T-helper 2 cell treated with Interferon-gamma antibody and Interleukin-4, amounts not matched to agents 5 μg/mL and 100 μg/mL, for 36 hours (primary cell): ENCODE measurements at regions not wholly inside any gene's neighbourhood (a gene's known extent, or its start where the extent isn't known, plus 50 kb on each side); places are given as distances from the start of the nearest gene placed in this dataset.

Source experiments
- DNase-seq: peaks from one replicate; pipeline ENCODE4 v3.0.0; 2021; ENCODE audit warnings: low spot score
- H3K27ac Mint-ChIP-seq: one replicate; pipeline ENCODE4 v1.8.0; 2021; ENCODE audit warnings: mild to moderate bottlenecking, mixed read lengths
- H3K27me3 Mint-ChIP-seq: one replicate; pipeline ENCODE4 v1.8.0; 2021; ENCODE audit warnings: low read depth, mixed read lengths
- H3K36me3 Mint-ChIP-seq: one replicate; pipeline ENCODE4 v1.8.0; 2021; ENCODE audit warnings: low read depth, mixed read lengths
- H3K4me1 Mint-ChIP-seq: one replicate; pipeline ENCODE4 v1.8.0; 2021; ENCODE audit warnings: low read depth, mixed read lengths
- H3K4me3 Mint-ChIP-seq: one replicate; pipeline ENCODE4 v1.8.0; 2022; ENCODE audit warnings: mild to moderate bottlenecking, moderate library complexity, mixed read lengths
- H3K9me3 Mint-ChIP-seq: one replicate; pipeline ENCODE4 v1.8.0; 2021; ENCODE audit warnings: mixed read lengths

GRCh38 chr6:48750861-48751260, 639.9 kb upstream of the PTCHD4 start:
- H3K4me3 Mint-ChIP-seq: no peak overlapping the region
- DNase-seq: no peak
- no peak overlapping the region for H3K27ac Mint-ChIP-seq
- H3K36me3 Mint-ChIP-seq: no peaks in the 10 kb centered on the region
- H3K4me1 Mint-ChIP-seq: no peaks in the 10 kb centered on the region
- no peaks in the 10 kb centered on the region for H3K27me3 Mint-ChIP-seq
- peaks cover 24% of the 10 kb centered on the region for H3K9me3 Mint-ChIP-seq

GRCh38 chr6:48747471-48747870, 636.5 kb upstream of the PTCHD4 start:
- no peak for DNase-seq
- no peak overlapping the region for H3K4me3 Mint-ChIP-seq
- H3K27me3 Mint-ChIP-seq: no peaks in the 10 kb centered on the region
- H3K4me1 Mint-ChIP-seq: no peaks in the 10 kb centered on the region
- no peak overlapping the region for H3K27ac Mint-ChIP-seq
- H3K9me3 Mint-ChIP-seq: peaks cover 23% of the 10 kb centered on the region
- H3K36me3 Mint-ChIP-seq: no peaks in the 10 kb centered on the region

- Mint-ChIP-seq H3K9me3 (peaks cover 18% of the 10 kb centered on the region), H3K4me3 (no peak overlapping the region), H3K36me3 (no peaks in the 10 kb centered on the region), H3K27ac (no peak overlapping the region), H3K27me3 (no peaks in the 10 kb centered on the region), H3K4me1 (no peaks in the 10 kb centered on the region)
- no peak for DNase-seq
Observed at GRCh38 chr6:48747040-48747439, 636.0 kb upstream of the PTCHD4 start.

- Mint-ChIP-seq H3K27me3 (no peaks in the 10 kb centered on the region), H3K4me3 (no peak overlapping the region), H3K4me1 (no peaks in the 10 kb centered on the region), H3K9me3 (peaks cover 18% of the 10 kb centered on the region), H3K36me3 (no peaks in the 10 kb centered on the region), H3K27ac (no peak overlapping the region)
- no peak for DNase-seq
Observed at GRCh38 chr6:48744948-48745347, 634.0 kb upstream of the PTCHD4 start.

- no peaks in the 10 kb centered on the region for H3K36me3 Mint-ChIP-seq
- H3K27me3 Mint-ChIP-seq: no peaks in the 10 kb centered on the region
- H3K4me3 Mint-ChIP-seq: no peak overlapping the region
- DNase-seq: no peak
- H3K9me3 Mint-ChIP-seq: peaks cover 18% of the 10 kb centered on the region
- no peak overlapping the region for H3K27ac Mint-ChIP-seq
- no peaks in the 10 kb centered on the region for H3K4me1 Mint-ChIP-seq
Observed at GRCh38 chr6:48743738-48744137, 632.7 kb upstream of the PTCHD4 start.

GRCh38 chr6:48736501-48737206, 625.7 kb upstream of the PTCHD4 start:
- DNase-seq: no peak
- no peak overlapping the region for H3K4me3 Mint-ChIP-seq
- no peaks in the 10 kb centered on the region for H3K27me3 Mint-ChIP-seq
- H3K27ac Mint-ChIP-seq: no peak overlapping the region
- no peaks in the 10 kb centered on the region for H3K4me1 Mint-ChIP-seq
- H3K36me3 Mint-ChIP-seq: no peaks in the 10 kb centered on the region
- H3K9me3 Mint-ChIP-seq: peaks cover 27% of the 10 kb centered on the region

- no peak for DNase-seq
- Mint-ChIP-seq H3K9me3 (peaks cover 31% of the 10 kb centered on the region), H3K36me3 (no peaks in the 10 kb centered on the region), H3K4me3 (no peak overlapping the region), H3K27ac (no peak overlapping the region), H3K27me3 (no peaks in the 10 kb centered on the region), H3K4me1 (no peaks in the 10 kb centered on the region)
Observed at GRCh38 chr6:48735846-48736245, 624.8 kb upstream of the PTCHD4 start.

- no peaks in the 10 kb centered on the region for H3K4me1 Mint-ChIP-seq
- no peak overlapping the region for H3K4me3 Mint-ChIP-seq
- no peaks in the 10 kb centered on the region for H3K27me3 Mint-ChIP-seq
- no peak for DNase-seq
- H3K27ac Mint-ChIP-seq: no peak overlapping the region
- H3K9me3 Mint-ChIP-seq: peaks cover 35% of the 10 kb centered on the region
- no peaks in the 10 kb centered on the region for H3K36me3 Mint-ChIP-seq
Observed at GRCh38 chr6:48733581-48733980, 622.6 kb upstream of the PTCHD4 start.

GRCh38 chr6:48714699-48715098, 603.7 kb upstream of the PTCHD4 start:
- Mint-ChIP-seq H3K4me1 (no peaks in the 10 kb centered on the region), H3K27ac (no peak overlapping the region), H3K4me3 (no peak overlapping the region), H3K9me3 (peaks cover 15% of the 10 kb centered on the region), H3K27me3 (no peaks in the 10 kb centered on the region), H3K36me3 (no peaks in the 10 kb centered on the region)
- no peak for DNase-seq

GRCh38 chr6:48714250-48714649, 603.3 kb upstream of the PTCHD4 start:
- Mint-ChIP-seq H3K27ac (no peak overlapping the region), H3K4me3 (no peak overlapping the region), H3K36me3 (no peaks in the 10 kb centered on the region), H3K9me3 (peaks cover 10% of the 10 kb centered on the region), H3K27me3 (no peaks in the 10 kb centered on the region), H3K4me1 (no peaks in the 10 kb centered on the region)
- DNase-seq: no peak

GRCh38 chr6:48713612-48714011, 602.6 kb upstream of the PTCHD4 start:
- Mint-ChIP-seq H3K4me3 (no peak overlapping the region), H3K4me1 (no peaks in the 10 kb centered on the region), H3K27me3 (no peaks in the 10 kb centered on the region), H3K36me3 (no peaks in the 10 kb centered on the region), H3K27ac (no peak overlapping the region), H3K9me3 (peaks cover 10% of the 10 kb centered on the region)
- DNase-seq: no peak

GRCh38 chr6:48706310-48706709, 595.3 kb upstream of the PTCHD4 start:
- peaks cover 14% of the 10 kb centered on the region for H3K9me3 Mint-ChIP-seq
- DNase-seq: no peak
- no peaks in the 10 kb centered on the region for H3K27me3 Mint-ChIP-seq
- H3K4me3 Mint-ChIP-seq: no peak overlapping the region
- H3K36me3 Mint-ChIP-seq: no peaks in the 10 kb centered on the region
- H3K4me1 Mint-ChIP-seq: no peaks in the 10 kb centered on the region
- H3K27ac Mint-ChIP-seq: no peak overlapping the region

GRCh38 chr6:48701572-48701971, 590.6 kb upstream of the PTCHD4 start:
- H3K4me1 Mint-ChIP-seq: no peaks in the 10 kb centered on the region
- no peak overlapping the region for H3K27ac Mint-ChIP-seq
- no peak overlapping the region for H3K4me3 Mint-ChIP-seq
- H3K9me3 Mint-ChIP-seq: peaks cover 38% of the 10 kb centered on the region
- H3K36me3 Mint-ChIP-seq: no peaks in the 10 kb centered on the region
- H3K27me3 Mint-ChIP-seq: no peaks in the 10 kb centered on the region
- DNase-seq: no peak

GRCh38 chr6:48695872-48696271, 584.9 kb upstream of the PTCHD4 start:
- no peaks in the 10 kb centered on the region for H3K4me1 Mint-ChIP-seq
- H3K27me3 Mint-ChIP-seq: no peaks in the 10 kb centered on the region
- no peaks in the 10 kb centered on the region for H3K36me3 Mint-ChIP-seq
- H3K4me3 Mint-ChIP-seq: no peak overlapping the region
- H3K27ac Mint-ChIP-seq: no peak overlapping the region
- DNase-seq: no peak
- H3K9me3 Mint-ChIP-seq: peaks cover 49% of the 10 kb centered on the region

- no peak overlapping the region for H3K4me3 Mint-ChIP-seq
- DNase-seq: no peak
- H3K9me3 Mint-ChIP-seq: peaks cover 55% of the 10 kb centered on the region
- no peaks in the 10 kb centered on the region for H3K4me1 Mint-ChIP-seq
- H3K27ac Mint-ChIP-seq: no peak overlapping the region
- no peaks in the 10 kb centered on the region for H3K27me3 Mint-ChIP-seq
- H3K36me3 Mint-ChIP-seq: no peaks in the 10 kb centered on the region
Observed at GRCh38 chr6:48691420-48691819, 580.4 kb upstream of the PTCHD4 start.
